GM12878 (cell line): ENCODE measurements at regions not wholly inside any gene's neighbourhood (a gene's known extent, or its start where the extent isn't known, plus 50 kb on each side); places are given as distances from the start of the nearest gene placed in this dataset.

Experiments
- CHD4 ChIP-seq: fragments of 200-600 bp; sonication (generic); IDR thresholded peaks from 2 replicates; pipeline ENCODE4 v1.6.1; 2016; ENCODE audit warnings: mild to moderate bottlenecking
- EZH2 ChIP-seq: IDR thresholded peaks from 2 replicates; pipeline ENCODE4 v1.6.1; 2012; ENCODE audit warnings: low read depth, mild to moderate bottlenecking, control low read depth, inconsistent platforms, low read length, borderline replicate concordance; ENCODE audit not compliant: control insufficient read depth
- HDAC6 ChIP-seq: fragments of 200-600 bp; sonication (generic); IDR thresholded peaks from one replicate; pipeline ENCODE4 v1.8.0; 2017; ENCODE audit warnings: antibody characterized with exemption; ENCODE audit not compliant: unreplicated experiment
- SP1 ChIP-seq: IDR thresholded peaks from one replicate; pipeline ENCODE4 v1.6.1; 2011; ENCODE audit warnings: low read depth, low read length
- SRF ChIP-seq, 2 experiments: IDR thresholded peaks; 2 replicates each; pipeline ENCODE4 v1.6.1; 2011; ENCODE audit warnings: low read depth in 2 of 2, low read length in 2 of 2, mild to moderate bottlenecking in 1 of 2, moderate library complexity in 1 of 2
- TCF12 ChIP-seq: IDR thresholded peaks from 2 replicates; pipeline ENCODE4 v1.6.1; 2011; ENCODE audit warnings: low read depth, mild to moderate bottlenecking, low read length
- TF ChIP-seq, protein P1 (sequence below): IDR thresholded peaks from 2 replicates; pipeline ENCODE4 v1.6.1; 2011; ENCODE audit warnings: mild to moderate bottlenecking, low read depth, low read length, moderate library complexity; ENCODE audit not compliant: insufficient replicate concordance
- TF ChIP-seq, protein P2 (sequence below), 3 experiments: IDR thresholded peaks in 2 of 3; conservative IDR thresholded peaks in 1 of 3; 2 replicates each; pipeline ENCODE4 v1.5.1; 2011; ENCODE audit warnings: low read depth in 3 of 3, low read length in 3 of 3, mild to moderate bottlenecking in 3 of 3, control low read depth in 2 of 3, moderate library complexity in 2 of 3, inconsistent platforms in 1 of 3, mixed read lengths in 1 of 3; ENCODE audit not compliant: control insufficient read depth in 2 of 3, insufficient read depth in 1 of 3; ENCODE audit errors: extremely low read depth in 1 of 3

DNA sequence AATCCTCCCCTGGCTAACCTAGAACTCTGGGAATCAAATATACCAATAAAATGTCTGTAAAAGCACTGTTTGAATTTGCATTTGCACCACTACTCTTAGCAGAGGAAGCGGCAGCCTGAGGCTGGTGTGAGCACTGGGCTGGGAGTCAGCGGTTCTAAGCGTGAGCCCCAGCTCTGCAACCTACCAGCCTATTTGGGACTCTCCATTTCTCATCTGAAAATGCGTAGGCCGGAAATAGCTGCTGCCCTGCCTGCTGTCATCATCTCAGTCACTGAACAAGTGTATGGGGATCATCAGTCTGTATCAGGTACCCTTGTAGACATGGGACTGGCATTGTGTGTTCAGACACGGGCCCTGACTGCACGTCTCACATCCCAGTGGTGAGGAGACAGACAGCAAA is 194.3 kb downstream of the ANKRD30B start:
- TF ChIP-seq, protein P1, sequence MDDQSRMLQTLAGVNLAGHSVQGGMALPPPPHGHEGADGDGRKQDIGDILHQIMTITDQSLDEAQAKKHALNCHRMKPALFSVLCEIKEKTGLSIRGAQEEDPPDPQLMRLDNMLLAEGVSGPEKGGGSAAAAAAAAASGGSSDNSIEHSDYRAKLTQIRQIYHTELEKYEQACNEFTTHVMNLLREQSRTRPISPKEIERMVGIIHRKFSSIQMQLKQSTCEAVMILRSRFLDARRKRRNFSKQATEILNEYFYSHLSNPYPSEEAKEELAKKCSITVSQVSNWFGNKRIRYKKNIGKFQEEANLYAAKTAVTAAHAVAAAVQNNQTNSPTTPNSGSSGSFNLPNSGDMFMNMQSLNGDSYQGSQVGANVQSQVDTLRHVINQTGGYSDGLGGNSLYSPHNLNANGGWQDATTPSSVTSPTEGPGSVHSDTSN: no peak
- TF ChIP-seq EZH2: no peak
- TF ChIP-seq, protein P2, sequence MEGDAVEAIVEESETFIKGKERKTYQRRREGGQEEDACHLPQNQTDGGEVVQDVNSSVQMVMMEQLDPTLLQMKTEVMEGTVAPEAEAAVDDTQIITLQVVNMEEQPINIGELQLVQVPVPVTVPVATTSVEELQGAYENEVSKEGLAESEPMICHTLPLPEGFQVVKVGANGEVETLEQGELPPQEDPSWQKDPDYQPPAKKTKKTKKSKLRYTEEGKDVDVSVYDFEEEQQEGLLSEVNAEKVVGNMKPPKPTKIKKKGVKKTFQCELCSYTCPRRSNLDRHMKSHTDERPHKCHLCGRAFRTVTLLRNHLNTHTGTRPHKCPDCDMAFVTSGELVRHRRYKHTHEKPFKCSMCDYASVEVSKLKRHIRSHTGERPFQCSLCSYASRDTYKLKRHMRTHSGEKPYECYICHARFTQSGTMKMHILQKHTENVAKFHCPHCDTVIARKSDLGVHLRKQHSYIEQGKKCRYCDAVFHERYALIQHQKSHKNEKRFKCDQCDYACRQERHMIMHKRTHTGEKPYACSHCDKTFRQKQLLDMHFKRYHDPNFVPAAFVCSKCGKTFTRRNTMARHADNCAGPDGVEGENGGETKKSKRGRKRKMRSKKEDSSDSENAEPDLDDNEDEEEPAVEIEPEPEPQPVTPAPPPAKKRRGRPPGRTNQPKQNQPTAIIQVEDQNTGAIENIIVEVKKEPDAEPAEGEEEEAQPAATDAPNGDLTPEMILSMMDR (IDR thresholded peaks at IDR 0.05 in 2 of 3, conservative IDR thresholded peaks at IDR 0.05 in 1 of 3; ENCODE audit: control insufficient read depth in 2 of 3, extremely low read depth in 1 of 3, insufficient read depth in 1 of 3, low read depth in 3 of 3, low read length in 3 of 3): no peak
- no peak for TF ChIP-seq SRF (IDR thresholded peaks at IDR 0.05; ENCODE audit: low read depth in 2 of 2, low read length in 2 of 2)
- TF ChIP-seq SP1: no peak
- no peak for TF ChIP-seq CHD4
- no peak for TF ChIP-seq TCF12
- no peak for TF ChIP-seq HDAC6
